Calu3 (cell line): ENCODE measurements at regions not wholly inside any gene's neighbourhood (a gene's known extent, or its start where the extent isn't known, plus 50 kb on each side); places are given as distances from the start of the nearest gene placed in this dataset.

Source experiments
- BruUV-seq: library from RNA; stranded (reverse); fragments of 400-500 nt; replicated peaks from 2 replicates; lab custom pipeline; 2021; lab: Mats Ljungman, UMichigan
- CTCF ChIA-PET: fragments of 300-600 bp; sonication (Branson Sonifier 250); formaldehyde crosslinking; loops from one replicate; lab custom pipeline; 2022; ENCODE audit warnings: antibody characterized with exemption; lab: Charles Lee
- DNase-seq: peaks from one replicate; pipeline ENCODE4 v3.0.0; 2022
- H3K27ac Mint-ChIP-seq: one replicate; pipeline ENCODE4 v1.8.0; 2022; ENCODE audit warnings: mixed read lengths; ENCODE audit not compliant: unreplicated experiment
- H3K27me3 Mint-ChIP-seq: one replicate; pipeline ENCODE4 v1.8.0; 2022; ENCODE audit warnings: mixed read lengths; ENCODE audit not compliant: unreplicated experiment
- H3K36me3 Mint-ChIP-seq: one replicate; pipeline ENCODE4 v1.8.0; 2022; ENCODE audit warnings: mild to moderate bottlenecking, moderate library complexity, mixed read lengths; ENCODE audit not compliant: insufficient read depth, unreplicated experiment
- H3K4me1 Mint-ChIP-seq: one replicate; pipeline ENCODE4 v1.8.0; 2022; ENCODE audit warnings: mild to moderate bottlenecking, low read depth, mixed read lengths; ENCODE audit not compliant: unreplicated experiment
- H3K4me3 Mint-ChIP-seq: one replicate; pipeline ENCODE4 v1.8.0; 2022; ENCODE audit warnings: mild to moderate bottlenecking, low read depth, moderate library complexity, mixed read lengths; ENCODE audit not compliant: unreplicated experiment
- H3K9me3 Mint-ChIP-seq: one replicate; pipeline ENCODE4 v1.8.0; 2022; ENCODE audit warnings: low read depth, mixed read lengths; ENCODE audit not compliant: unreplicated experiment
- CTCF ChIP-seq: fragments of 200-600 bp; IDR thresholded peaks from one replicate; pipeline ENCODE4 v1.8.0; 2022; ENCODE audit warnings: antibody characterized with exemption; ENCODE audit not compliant: unreplicated experiment
- intact Hi-C: fragments of 100-400 bp; cut with micrococcal nuclease; formaldehyde crosslinking; loops from one replicate; pipeline ENCODE4 v1.10.0; 2022; ENCODE audit not compliant: unreplicated experiment

GRCh38 chr5:40402007-40402364, 277.7 kb upstream of the PTGER4 start:
- CTCF ChIA-PET, result no interaction called here

GRCh38 chr5:40401284-40402006, 278.3 kb upstream of the PTGER4 start:
- intact Hi-C loops, result no loop called here
- Mint-ChIP-seq H3K27ac (no peak overlapping the region), H3K9me3 (no peaks in the 10 kb centered on the region), H3K36me3 (no peaks in the 10 kb centered on the region), H3K4me3 (no peak overlapping the region), H3K27me3 (no peaks in the 10 kb centered on the region), H3K4me1 (no peaks in the 10 kb centered on the region)
- no peak for DNase-seq
- CTCF ChIA-PET, result no interaction called here
- TF ChIP-seq CTCF, result no peak
- no TSS peak for BruUV-seq

More at GRCh38 chr5:40402007-40402364, 277.7 kb upstream of the PTGER4 start:
- TF ChIP-seq CTCF, result no peak
- DNase-seq, result no peak
- Mint-ChIP-seq H3K27me3 (no peaks in the 10 kb centered on the region), H3K9me3 (no peaks in the 10 kb centered on the region), H3K4me3 (no peak overlapping the region), H3K27ac (no peak overlapping the region), H3K36me3 (no peaks in the 10 kb centered on the region), H3K4me1 (no peaks in the 10 kb centered on the region)
- no TSS peak for BruUV-seq
- intact Hi-C loops, result no loop called here

- no peak overlapping the region for H3K27ac Mint-ChIP-seq
- H3K9me3 Mint-ChIP-seq, result no peaks in the 10 kb centered on the region
- H3K27me3 Mint-ChIP-seq, result no peaks in the 10 kb centered on the region
- CTCF ChIA-PET, result no interaction called here
- no peaks in the 10 kb centered on the region for H3K36me3 Mint-ChIP-seq
- no peak overlapping the region for H3K4me3 Mint-ChIP-seq
- intact Hi-C loops, result no loop called here
- H3K4me1 Mint-ChIP-seq, result no peaks in the 10 kb centered on the region
- BruUV-seq, result no TSS peak
- DNase-seq, result no peak
- no peak for TF ChIP-seq CTCF
Observed at GRCh38 chr5:40400245-40400644, 279.5 kb upstream of the PTGER4 start.

- no peak for TF ChIP-seq CTCF
- H3K27me3 Mint-ChIP-seq, result no peaks in the 10 kb centered on the region
- no peaks in the 10 kb centered on the region for H3K36me3 Mint-ChIP-seq
- H3K27ac Mint-ChIP-seq, result no peak overlapping the region
- H3K4me1 Mint-ChIP-seq, result no peaks in the 10 kb centered on the region
- H3K9me3 Mint-ChIP-seq, result no peaks in the 10 kb centered on the region
- CTCF ChIA-PET, result no interaction called here
- no TSS peak for BruUV-seq
- DNase-seq, result no peak
- no peak overlapping the region for H3K4me3 Mint-ChIP-seq
- intact Hi-C loops, result no loop called here
Observed at GRCh38 chr5:40399349-40399748, 280.4 kb upstream of the PTGER4 start.
